ENCODE measurements at regions not wholly inside any gene's neighbourhood (a gene's known extent, or its start where the extent isn't known, plus 50 kb on each side); places are given as distances from the start of the nearest gene placed in this dataset.

- ChIA-PET CTCF (interaction anchor here (0.9 to 3.0 kb wide), 8 partner anchors 8 to 52 kb away, joined by 3 to 17 read pairs (median 3); no protein-coding TSS in a partner anchor), POLR2A (interaction anchor here (0.6 to 2.5 kb wide), 3 partner anchors 8 to 71 kb away, joined by 4 to 7 read pairs (median 6); no protein-coding TSS in a partner anchor)
- Mint-ChIP-seq H3K9me3 (no peaks in the 10 kb centered on the region), H3K27me3 (no peaks in the 10 kb centered on the region), H3K4me3 (no peak overlapping the region), H3K27ac (peak overlapping the region; percentile 48), H3K36me3 (ENCODE audit: low read depth) (peaks cover 50% of the 10 kb centered on the region), H3K4me1 (peaks cover 56% of the 10 kb centered on the region)
- no peak for DNase-seq
Observed at GRCh38 chr7:130948822-130949221, 214.8 kb upstream of the KLF14 start.

GRCh38 chr7:130949550-130949949 is 215.5 kb upstream of the KLF14 start:
- Mint-ChIP-seq H3K27me3 (no peaks in the 10 kb centered on the region), H3K4me1 (peaks cover 58% of the 10 kb centered on the region), H3K4me3 (no peak overlapping the region), H3K36me3 (ENCODE audit: low read depth) (peaks cover 53% of the 10 kb centered on the region), H3K27ac (no peak overlapping the region), H3K9me3 (no peaks in the 10 kb centered on the region)
- POLR2A ChIA-PET: interaction anchor here (2.5 kb wide), 1 partner anchor 11 kb away, joined by 6 read pairs; no protein-coding TSS in a partner anchor
- CTCF ChIA-PET: interaction anchor here (0.9 to 3.0 kb wide), 7 partner anchors 10 to 64 kb away, joined by 3 to 13 read pairs (median 5); no protein-coding TSS in a partner anchor
- no peak for DNase-seq

GRCh38 chr7:130950054-130950453 is 216.0 kb upstream of the KLF14 start:
- Mint-ChIP-seq H3K27me3 (no peaks in the 10 kb centered on the region), H3K4me3 (no peak overlapping the region), H3K9me3 (no peaks in the 10 kb centered on the region), H3K4me1 (peaks cover 58% of the 10 kb centered on the region), H3K27ac (no peak overlapping the region), H3K36me3 (ENCODE audit: low read depth) (peaks cover 54% of the 10 kb centered on the region)
- CTCF ChIA-PET: interaction anchor here (0.9 to 3.0 kb wide), 6 partner anchors 10 to 65 kb away, joined by 3 to 13 read pairs (median 5); no protein-coding TSS in a partner anchor
- POLR2A ChIA-PET: interaction anchor here (2.5 kb wide), 1 partner anchor 10 kb away, joined by 6 read pairs; no protein-coding TSS in a partner anchor
- no peak for DNase-seq

GRCh38 chr7:130950741-130951140 is 216.7 kb upstream of the KLF14 start:
- no peak overlapping the region for H3K27ac Mint-ChIP-seq
- H3K4me3 Mint-ChIP-seq: no peak overlapping the region
- ChIA-PET POLR2A (interaction anchor here (0.6 kb wide), 1 partner anchor 36 kb away, joined by 12 read pairs; no protein-coding TSS in a partner anchor), CTCF (interaction anchor here (0.6 to 3.0 kb wide), 5 partner anchors 9 to 239 kb away, joined by 3 to 13 read pairs (median 5); no protein-coding TSS in a partner anchor)
- H3K27me3 Mint-ChIP-seq: no peaks in the 10 kb centered on the region
- peaks cover 54% of the 10 kb centered on the region for H3K36me3 Mint-ChIP-seq (ENCODE audit: low read depth)
- H3K4me1 Mint-ChIP-seq: peaks cover 58% of the 10 kb centered on the region
- no peak for DNase-seq
- H3K9me3 Mint-ChIP-seq: no peaks in the 10 kb centered on the region

- H3K4me3 Mint-ChIP-seq: no peak overlapping the region
- H3K27me3 Mint-ChIP-seq: no peaks in the 10 kb centered on the region
- no peak for DNase-seq
- ChIA-PET POLR2A (interaction anchor here (0.6 kb wide), 1 partner anchor 37 kb away, joined by 12 read pairs; no protein-coding TSS in a partner anchor), CTCF (interaction anchor here (0.6 to 3.0 kb wide), 7 partner anchors 8 to 239 kb away, joined by 3 to 13 read pairs (median 3); no protein-coding TSS in a partner anchor)
- H3K27ac Mint-ChIP-seq: no peak overlapping the region
- peaks cover 58% of the 10 kb centered on the region for H3K4me1 Mint-ChIP-seq
- H3K9me3 Mint-ChIP-seq: no peaks in the 10 kb centered on the region
- H3K36me3 Mint-ChIP-seq (ENCODE audit: low read depth): peaks cover 54% of the 10 kb centered on the region
Observed at GRCh38 chr7:130951303-130951975, 217.4 kb upstream of the KLF14 start.

GRCh38 chr7:130951976-130952876 is 218.2 kb upstream of the KLF14 start:
- ChIA-PET CTCF (interaction anchor here (0.6 to 3.0 kb wide), 5 partner anchors 8 to 36 kb away, joined by 3 to 13 read pairs (median 3); no protein-coding TSS in a partner anchor), POLR2A (no interaction called here)
- Mint-ChIP-seq H3K4me3 (no peak overlapping the region), H3K4me1 (peaks cover 58% of the 10 kb centered on the region), H3K27ac (peak overlapping the region; percentile 55), H3K27me3 (no peaks in the 10 kb centered on the region), H3K9me3 (no peaks in the 10 kb centered on the region), H3K36me3 (ENCODE audit: low read depth) (peaks cover 56% of the 10 kb centered on the region)
- no peak for DNase-seq

GRCh38 chr7:130953196-130953595 is 219.2 kb upstream of the KLF14 start:
- CTCF ChIA-PET: interaction anchor here (0.6 to 1.7 kb wide), 4 partner anchors 9 to 87 kb away, joined by 3 to 6 read pairs (median 4); no protein-coding TSS in a partner anchor
- H3K36me3 Mint-ChIP-seq (ENCODE audit: low read depth): peaks cover 56% of the 10 kb centered on the region
- H3K4me1 Mint-ChIP-seq: peaks cover 56% of the 10 kb centered on the region
- H3K27ac Mint-ChIP-seq: peak overlapping the region; percentile 56
- POLR2A ChIA-PET: no interaction called here
- no peak for DNase-seq
- H3K27me3 Mint-ChIP-seq: no peaks in the 10 kb centered on the region
- H3K9me3 Mint-ChIP-seq: no peaks in the 10 kb centered on the region
- peak overlapping the region; percentile 48 for H3K4me3 Mint-ChIP-seq

GRCh38 chr7:130954918-130955564 is 221.0 kb upstream of the KLF14 start:
- Mint-ChIP-seq H3K27me3 (no peaks in the 10 kb centered on the region), H3K9me3 (no peaks in the 10 kb centered on the region), H3K4me1 (peaks cover 63% of the 10 kb centered on the region), H3K36me3 (ENCODE audit: low read depth) (peaks cover 67% of the 10 kb centered on the region), H3K4me3 (peak overlapping the region; percentile 92), H3K27ac (peak overlapping the region; percentile 92)
- ChIA-PET POLR2A (no interaction called here), CTCF (interaction anchor here (0.7 to 2.8 kb wide), 7 partner anchors 9 to 85 kb away, joined by 3 to 11 read pairs (median 5); no protein-coding TSS in a partner anchor)
- no peak for DNase-seq

- CTCF ChIA-PET: interaction anchor here (1.5 to 2.8 kb wide), 6 partner anchors 9 to 85 kb away, joined by 3 to 20 read pairs (median 8); no protein-coding TSS in a partner anchor
- POLR2A ChIA-PET: no interaction called here
- H3K36me3 Mint-ChIP-seq (ENCODE audit: low read depth): peaks cover 69% of the 10 kb centered on the region
- peak overlapping the region; percentile 92 for H3K27ac Mint-ChIP-seq
- peaks cover 63% of the 10 kb centered on the region for H3K4me1 Mint-ChIP-seq
- no peak for DNase-seq
- H3K4me3 Mint-ChIP-seq: peak overlapping the region; percentile 92
- H3K9me3 Mint-ChIP-seq: no peaks in the 10 kb centered on the region
- H3K27me3 Mint-ChIP-seq: no peaks in the 10 kb centered on the region
Observed at GRCh38 chr7:130955565-130955919, 221.5 kb upstream of the KLF14 start.

GRCh38 chr7:130956417-130957136 is 222.6 kb upstream of the KLF14 start:
- peak overlapping the region; percentile 92 for H3K27ac Mint-ChIP-seq
- peaks cover 71% of the 10 kb centered on the region for H3K36me3 Mint-ChIP-seq (ENCODE audit: low read depth)
- H3K4me3 Mint-ChIP-seq: peak overlapping the region; percentile 92
- H3K27me3 Mint-ChIP-seq: no peaks in the 10 kb centered on the region
- H3K4me1 Mint-ChIP-seq: peaks cover 67% of the 10 kb centered on the region
- POLR2A ChIA-PET: interaction anchor here (0.6 to 1.0 kb wide), 3 partner anchors 8 to 25 kb away, joined by 3 to 4 read pairs (median 3); no protein-coding TSS in a partner anchor
- H3K9me3 Mint-ChIP-seq: no peaks in the 10 kb centered on the region
- CTCF ChIA-PET: interaction anchor here (0.9 to 2.8 kb wide), 12 partner anchors 8 to 86 kb away, joined by 3 to 20 read pairs (median 4); no protein-coding TSS in a partner anchor
- DNase-seq: no peak

GRCh38 chr7:130957137-130957513 is 223.1 kb upstream of the KLF14 start:
- Mint-ChIP-seq H3K4me3 (peak overlapping the region; percentile 92), H3K27me3 (no peaks in the 10 kb centered on the region), H3K27ac (peak overlapping the region; percentile 92), H3K36me3 (ENCODE audit: low read depth) (peaks cover 71% of the 10 kb centered on the region), H3K9me3 (no peaks in the 10 kb centered on the region), H3K4me1 (peaks cover 72% of the 10 kb centered on the region)
- ChIA-PET POLR2A (interaction anchor here (0.6 to 1.0 kb wide), 4 partner anchors 9 to 100 kb away, joined by 3 to 10 read pairs (median 4); no protein-coding TSS in a partner anchor), CTCF (interaction anchor here (0.7 to 2.8 kb wide), 12 partner anchors 9 to 88 kb away, joined by 3 to 20 read pairs (median 4); no protein-coding TSS in a partner anchor)
- DNase-seq: peak; percentile 45

All from activated CD4-positive, alpha-beta T cell treated with anti-CD3 and anti-CD28 coated beads, Interleukin-2, amount 10 ng/mL, durations not matched to agents 7 days and 5 days (primary cell).